GM19351 (cell line): ENCODE measurements at regions not wholly inside any gene's neighbourhood (a gene's known extent, or its start where the extent isn't known, plus 50 kb on each side); places are given as distances from the start of the nearest gene placed in this dataset.
A peak's percentile ranks its signal among the peaks of the same experiment; 100 is the strongest.

Experiments used
- ATAC-seq: cut with Tn5 transposase; IDR thresholded peaks from one replicate; pipeline ENCODE4 v1.9.1; 2021; ENCODE audit warnings: mild to moderate bottlenecking, moderate library complexity; ENCODE audit not compliant: unreplicated experiment

DNA sequence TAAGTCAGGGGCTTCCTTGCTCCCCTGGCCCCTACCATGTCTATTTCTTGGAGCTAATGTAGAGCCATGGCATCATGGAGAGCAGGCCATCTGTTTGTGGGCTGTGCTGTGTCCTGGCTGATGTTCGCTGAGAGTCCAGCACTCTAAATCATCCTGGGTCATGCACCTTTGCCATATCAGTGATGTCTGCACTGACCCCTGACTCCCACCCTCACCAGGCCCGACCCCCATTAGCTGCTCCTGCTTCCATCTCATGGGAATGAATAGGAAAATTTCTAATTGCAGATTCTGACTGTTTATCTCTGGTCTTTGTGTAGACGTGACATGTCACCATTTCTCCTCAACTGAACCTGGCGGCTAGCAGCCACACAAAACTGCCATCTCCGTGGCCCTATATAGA lies 236.9 kb downstream of the NSG2 start:
- peak; percentile 18 for ATAC-seq

DNA sequence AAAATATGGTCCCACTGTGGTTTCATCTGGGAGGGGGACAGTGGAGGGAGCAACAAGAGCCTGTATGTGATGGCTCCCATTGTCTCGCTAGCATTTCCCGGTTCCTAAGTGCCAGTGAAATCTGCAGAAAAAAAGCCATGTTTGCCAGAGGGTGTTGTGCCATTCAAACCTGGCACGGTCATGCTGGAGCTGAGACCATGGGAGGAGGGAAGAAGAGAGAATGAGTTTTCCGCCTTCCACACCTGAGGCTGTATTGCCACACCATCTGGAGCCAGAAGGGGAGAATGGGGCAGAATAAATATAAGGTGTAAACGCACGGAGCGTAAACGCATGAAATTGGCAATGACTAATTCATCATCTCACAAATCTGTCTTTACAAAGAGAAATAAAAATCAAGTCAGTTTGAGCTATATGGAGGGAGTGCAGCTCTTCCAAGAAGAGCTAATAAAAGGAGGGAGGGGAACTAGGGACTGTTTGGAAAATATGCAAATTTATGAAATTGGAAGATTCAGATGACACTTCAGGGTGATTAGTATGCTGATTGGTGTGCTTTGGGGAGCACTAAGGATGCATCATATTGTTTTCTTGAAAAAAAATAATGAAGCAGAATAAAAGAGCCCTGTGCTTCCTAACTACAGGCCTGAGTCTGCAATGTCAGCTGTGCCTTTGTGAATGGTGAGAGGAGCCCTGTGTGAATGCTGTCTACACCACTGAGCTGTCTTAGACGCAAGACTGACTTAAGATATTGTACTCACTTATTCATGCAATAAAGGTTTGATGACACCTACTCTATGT lies 237.9 kb downstream of the NSG2 start:
- ATAC-seq: no peak

GRCh38 chr5:174284873-174285272 lies 239.4 kb downstream of the NSG2 start:
- peak; percentile 70 for ATAC-seq

DNA sequence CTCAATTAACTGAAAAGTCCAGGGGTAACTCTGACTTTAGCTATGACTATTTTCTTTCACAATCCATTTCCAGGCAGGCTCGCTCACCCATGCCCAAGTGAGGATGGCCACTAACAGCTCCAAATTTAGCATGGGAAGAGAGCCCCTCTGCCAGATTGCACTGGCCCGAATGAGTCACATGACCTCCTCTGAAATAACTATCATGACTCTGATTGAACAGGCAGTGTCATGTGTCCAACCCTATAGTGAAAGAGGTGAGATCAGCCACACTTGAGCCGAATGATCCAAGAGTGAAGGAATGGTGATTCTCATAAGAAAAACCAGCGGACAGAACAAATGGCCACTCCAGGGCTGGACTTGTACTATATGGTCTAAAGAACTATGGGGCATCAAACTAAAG lies 242.3 kb downstream of the NSG2 start:
- ATAC-seq: no peak

DNA sequence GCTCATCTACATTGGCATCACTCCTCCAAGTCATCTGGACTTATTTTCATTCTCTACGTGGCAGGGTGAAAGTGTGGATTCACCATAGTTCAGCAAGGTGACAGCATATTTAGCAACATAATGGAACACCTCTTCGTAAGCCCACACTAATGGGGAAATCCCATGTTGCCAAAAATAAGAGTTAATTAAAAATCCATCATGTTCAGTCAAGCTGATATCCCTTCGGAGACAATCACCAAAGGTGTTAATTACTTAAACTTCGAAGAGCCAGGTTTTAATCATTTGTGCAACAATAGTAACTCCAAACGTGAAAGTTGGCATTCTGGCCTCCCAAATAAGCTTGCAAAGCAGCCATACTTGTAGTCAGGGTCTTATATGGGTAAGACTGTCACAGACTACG lies 242.9 kb downstream of the NSG2 start:
- ATAC-seq: no peak

GRCh38 chr5:174291162-174291561 lies 245.7 kb downstream of the NSG2 start:
- no peak for ATAC-seq

DNA sequence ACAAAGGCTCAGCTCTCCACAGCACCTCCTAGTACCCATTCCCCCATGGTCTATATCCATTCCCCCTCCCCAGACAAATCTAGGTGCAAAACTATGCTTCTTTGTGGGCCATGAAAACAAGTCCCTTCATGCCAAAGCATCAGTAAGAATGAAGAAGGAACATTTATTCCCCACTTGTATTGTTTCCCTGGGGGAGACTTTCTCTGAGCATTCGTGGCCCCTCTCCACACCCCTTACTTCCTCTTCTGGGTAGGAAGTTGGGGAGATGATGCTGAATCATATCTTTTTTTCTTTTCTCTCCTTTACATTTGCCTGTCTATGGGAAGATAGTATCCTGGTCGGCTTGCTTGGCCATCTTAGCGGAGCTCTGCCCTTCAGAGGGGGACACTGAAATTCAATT lies 246.8 kb downstream of the NSG2 start:
- ATAC-seq: no peak

- no peak for ATAC-seq
Observed at GRCh38 chr5:174293006-174293405, 247.5 kb downstream of the NSG2 start.

DNA sequence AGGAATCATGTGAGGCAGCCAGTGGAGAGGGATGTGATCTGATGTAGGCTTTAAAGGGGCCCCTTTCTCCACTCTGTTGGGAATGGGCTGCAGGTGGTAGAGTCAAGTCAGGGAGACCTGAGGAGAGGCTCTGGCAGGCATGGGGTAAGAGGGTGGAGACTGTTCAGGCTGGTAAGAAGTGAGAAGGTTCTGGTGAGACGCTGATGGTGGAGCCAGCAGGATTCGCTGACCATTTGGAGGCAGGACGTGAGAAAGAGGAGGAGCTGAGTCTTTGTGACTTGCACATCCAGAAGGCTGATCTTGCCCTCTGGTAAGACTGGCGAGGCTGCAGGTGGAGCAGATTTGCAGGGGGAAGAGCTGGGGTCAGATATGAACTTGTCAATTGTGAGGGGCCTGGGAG lies 248.0 kb downstream of the NSG2 start:
- no peak for ATAC-seq

GRCh38 chr5:174294891-174295620 lies 249.6 kb downstream of the NSG2 start:
- ATAC-seq: no peak

- ATAC-seq: no peak
Observed at GRCh38 chr5:174295702-174296436, 250.4 kb downstream of the NSG2 start.

- ATAC-seq: no peak
Observed at GRCh38 chr5:174300118-174300940, 254.8 kb downstream of the NSG2 start.

- ATAC-seq: no peak
Observed at GRCh38 chr5:174300941-174301761, 255.6 kb downstream of the NSG2 start.

- ATAC-seq: no peak
Observed at GRCh38 chr5:174301848-174302625, 256.5 kb downstream of the NSG2 start.

- ATAC-seq: no peak
Observed at GRCh38 chr5:174303035-174303434, 257.5 kb downstream of the NSG2 start.

DNA sequence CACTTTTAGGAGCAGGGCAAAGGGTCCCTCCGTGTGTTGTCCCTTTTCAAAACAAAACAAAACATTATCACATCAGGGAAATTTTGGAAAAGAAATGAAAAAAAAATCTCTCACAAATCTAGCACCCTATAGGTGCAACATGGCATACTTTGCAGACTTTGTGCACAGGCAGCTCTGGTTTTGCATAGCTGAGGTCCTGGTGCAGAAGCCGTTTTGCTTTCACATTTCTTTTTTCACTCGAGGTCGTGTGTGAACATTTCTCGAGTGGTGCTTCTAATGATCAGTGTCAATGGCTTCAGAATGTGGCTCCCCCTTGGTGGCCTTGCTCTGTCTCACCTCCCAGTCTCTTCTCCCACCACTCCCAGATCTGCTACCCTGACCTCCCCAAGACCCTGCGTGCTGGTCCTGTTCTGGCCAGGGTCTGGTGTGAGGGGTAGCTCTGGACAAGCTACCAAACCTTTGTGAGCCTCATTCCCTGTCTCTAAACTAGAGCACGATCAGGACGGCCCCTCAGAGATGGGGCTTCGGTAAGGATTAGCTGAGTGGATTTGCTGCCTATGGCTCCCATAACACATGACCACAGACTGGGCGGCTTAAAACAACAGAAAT lies 258.0 kb downstream of the NSG2 start:
- ATAC-seq: no peak

- ATAC-seq: no peak
Observed at GRCh38 chr5:174305241-174305681, 259.8 kb downstream of the NSG2 start.

DNA sequence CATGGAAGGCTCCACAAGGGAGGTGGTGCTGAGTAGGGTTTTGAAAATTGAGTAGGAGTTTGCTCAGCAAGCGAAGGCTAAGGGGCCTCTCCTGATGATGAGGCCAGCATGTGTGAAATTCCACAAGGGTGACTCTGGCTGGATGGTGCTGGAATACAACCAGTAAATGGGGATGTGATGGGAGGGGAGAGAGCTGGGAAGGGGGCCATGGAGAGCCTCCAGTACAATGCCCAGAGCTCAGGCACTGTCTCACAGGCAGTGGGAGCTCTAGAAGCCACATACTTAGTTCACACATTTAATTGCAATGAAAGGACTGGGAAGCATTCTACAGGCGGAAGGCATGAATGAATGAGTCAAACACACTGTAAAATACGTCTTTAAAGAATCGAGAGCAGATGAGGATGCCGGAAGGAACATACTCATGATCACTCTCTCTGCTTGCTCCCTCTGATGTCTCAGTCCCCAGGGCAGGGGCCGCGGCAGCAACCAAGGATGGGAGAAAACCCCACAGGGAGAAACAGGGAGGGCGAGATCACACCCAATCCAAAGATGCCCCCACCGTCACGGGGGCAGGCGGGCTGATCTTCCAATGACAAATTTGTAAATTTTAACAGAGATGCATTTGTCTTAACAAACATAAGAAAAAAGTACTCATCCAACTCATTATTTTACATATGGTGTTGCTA lies 261.0 kb downstream of the NSG2 start:
- ATAC-seq: no peak
